Loucy (cell line): ENCODE measurements at regions not wholly inside any gene's neighbourhood (a gene's known extent, or its start where the extent isn't known, plus 50 kb on each side); places are given as distances from the start of the nearest gene placed in this dataset.

ENCODE experiments used
- EZH2phosphoT487 ChIP-seq: fragments of 200-600 bp; IDR thresholded peaks from 2 replicates; pipeline ENCODE4 v1.6.1; 2018; ENCODE audit warnings: antibody characterized with exemption, mild to moderate bottlenecking, moderate library complexity, borderline replicate concordance
- TF ChIP-seq, protein P1 (sequence below): fragments of 200-600 bp; sonication (generic); conservative IDR thresholded peaks from 2 replicates; pipeline ENCODE4 v1.5.1; 2014; ENCODE audit warnings: mild to moderate bottlenecking, antibody characterized with exemption, low read length

- TF ChIP-seq, protein P1, sequence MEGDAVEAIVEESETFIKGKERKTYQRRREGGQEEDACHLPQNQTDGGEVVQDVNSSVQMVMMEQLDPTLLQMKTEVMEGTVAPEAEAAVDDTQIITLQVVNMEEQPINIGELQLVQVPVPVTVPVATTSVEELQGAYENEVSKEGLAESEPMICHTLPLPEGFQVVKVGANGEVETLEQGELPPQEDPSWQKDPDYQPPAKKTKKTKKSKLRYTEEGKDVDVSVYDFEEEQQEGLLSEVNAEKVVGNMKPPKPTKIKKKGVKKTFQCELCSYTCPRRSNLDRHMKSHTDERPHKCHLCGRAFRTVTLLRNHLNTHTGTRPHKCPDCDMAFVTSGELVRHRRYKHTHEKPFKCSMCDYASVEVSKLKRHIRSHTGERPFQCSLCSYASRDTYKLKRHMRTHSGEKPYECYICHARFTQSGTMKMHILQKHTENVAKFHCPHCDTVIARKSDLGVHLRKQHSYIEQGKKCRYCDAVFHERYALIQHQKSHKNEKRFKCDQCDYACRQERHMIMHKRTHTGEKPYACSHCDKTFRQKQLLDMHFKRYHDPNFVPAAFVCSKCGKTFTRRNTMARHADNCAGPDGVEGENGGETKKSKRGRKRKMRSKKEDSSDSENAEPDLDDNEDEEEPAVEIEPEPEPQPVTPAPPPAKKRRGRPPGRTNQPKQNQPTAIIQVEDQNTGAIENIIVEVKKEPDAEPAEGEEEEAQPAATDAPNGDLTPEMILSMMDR: no peak
- no peak for TF ChIP-seq EZH2phosphoT487
Measured at GRCh38 chr2:12330916-12331315, 385.8 kb upstream of the TRIB2 start.
